ENCODE measurements at regions not wholly inside any gene's neighbourhood (a gene's known extent, or its start where the extent isn't known, plus 50 kb on each side); places are given as distances from the start of the nearest gene placed in this dataset.

DNA sequence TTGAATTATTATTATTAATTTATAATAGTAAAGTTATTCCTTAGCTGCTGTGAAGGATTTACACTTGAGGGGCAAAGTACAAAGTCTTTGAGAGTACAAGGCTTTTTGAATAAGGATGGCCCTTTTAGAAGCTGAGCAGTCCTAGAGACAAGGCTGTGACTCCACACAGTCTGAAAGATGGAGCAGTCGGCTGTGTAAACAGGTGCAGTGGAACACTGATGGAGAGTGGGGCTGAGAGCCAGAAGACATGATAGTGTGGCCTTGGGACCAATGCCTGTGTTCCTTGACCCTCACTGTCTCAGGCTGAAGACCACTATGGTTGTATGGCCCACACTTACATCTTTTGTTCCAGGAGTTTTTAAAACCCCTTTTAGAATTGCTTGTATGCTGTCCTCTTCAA is 311.2 kb upstream of the PHF14 start:
- no peak for DNase-seq (ENCODE audit: low spot score)
- no peaks in the 10 kb centered on the region for H3K27me3 ChIP-seq (replicated peaks; ENCODE audit: insufficient read depth, low read depth, low read length, poor library complexity)
- H3K4me3 ChIP-seq (ENCODE audit: low read depth, low read length, poor library complexity, severe bottlenecking) = no peak overlapping the region
- H3K27ac ChIP-seq (ENCODE audit: low read depth, low read length, poor library complexity, severe bottlenecking) = no peak overlapping the region
- no peaks in the 10 kb centered on the region for H3K36me3 ChIP-seq (ENCODE audit: insufficient read depth, low read length, poor library complexity, severe bottlenecking)
- no peaks in the 10 kb centered on the region for H3K4me1 ChIP-seq (ENCODE audit: insufficient read depth, low read length, poor library complexity, severe bottlenecking)
- H3K9me3 ChIP-seq (ENCODE audit: low read depth, low read length, poor library complexity, severe bottlenecking) = no peaks in the 10 kb centered on the region
- BruUV-seq (replicated peaks) = no TSS peak
- no peak for TF ChIP-seq EZH2 (IDR thresholded peaks at IDR 0.05; ENCODE audit: borderline replicate concordance, low read depth, low read length, poor library complexity, severe bottlenecking)
- ChIA-PET POLR2A (ENCODE audit: low non-redundant PET) (no interaction called here), CTCF (no interaction called here)
- intact Hi-C loops (cut with micrococcal nuclease; ENCODE audit: unreplicated experiment) = loop anchor here (2.0 kb wide), 1 partner anchor 72 kb away; no protein-coding TSS in a partner anchor

- DNase-seq (ENCODE audit: low spot score) = no peak
- CTCF ChIA-PET = no interaction called here
- Histone ChIP-seq H3K27me3 (replicated peaks; ENCODE audit: insufficient read depth, low read depth, low read length, poor library complexity) (no peaks in the 10 kb centered on the region), H3K4me1 (ENCODE audit: insufficient read depth, low read length, poor library complexity, severe bottlenecking) (no peaks in the 10 kb centered on the region), H3K27ac (ENCODE audit: low read depth, low read length, poor library complexity, severe bottlenecking) (no peak overlapping the region), H3K4me3 (ENCODE audit: low read depth, low read length, poor library complexity, severe bottlenecking) (no peak overlapping the region), H3K9me3 (ENCODE audit: low read depth, low read length, poor library complexity, severe bottlenecking) (no peaks in the 10 kb centered on the region), H3K36me3 (ENCODE audit: insufficient read depth, low read length, poor library complexity, severe bottlenecking) (no peaks in the 10 kb centered on the region)
- no TSS peak for BruUV-seq (replicated peaks)
- POLR2A ChIA-PET (ENCODE audit: low non-redundant PET) = no interaction called here
- intact Hi-C loops (cut with micrococcal nuclease; ENCODE audit: unreplicated experiment) = loop anchor here (2.0 kb wide), 1 partner anchor 72 kb away; no protein-coding TSS in a partner anchor
- no peak for TF ChIP-seq EZH2 (IDR thresholded peaks at IDR 0.05; ENCODE audit: borderline replicate concordance, low read depth, low read length, poor library complexity, severe bottlenecking)
- TF ChIP-seq CTCF (conservative IDR thresholded peaks at IDR 0.05; ENCODE audit: low read depth, low read length) = no peak
Observed at GRCh38 chr7:10662982-10663884, 310.4 kb upstream of the PHF14 start.

- POLR2A ChIA-PET (ENCODE audit: low non-redundant PET) = no interaction called here
- intact Hi-C loops (cut with micrococcal nuclease; ENCODE audit: unreplicated experiment) = no loop called here
- no peak for DNase-seq (ENCODE audit: low spot score)
- Histone ChIP-seq H3K27me3 (replicated peaks; ENCODE audit: insufficient read depth, low read depth, low read length, poor library complexity) (no peaks in the 10 kb centered on the region), H3K4me3 (ENCODE audit: low read depth, low read length, poor library complexity, severe bottlenecking) (no peak overlapping the region), H3K4me1 (ENCODE audit: insufficient read depth, low read length, poor library complexity, severe bottlenecking) (no peaks in the 10 kb centered on the region), H3K36me3 (ENCODE audit: insufficient read depth, low read length, poor library complexity, severe bottlenecking) (no peaks in the 10 kb centered on the region), H3K27ac (ENCODE audit: low read depth, low read length, poor library complexity, severe bottlenecking) (no peak overlapping the region), H3K9me3 (ENCODE audit: low read depth, low read length, poor library complexity, severe bottlenecking) (no peaks in the 10 kb centered on the region)
- CTCF ChIA-PET = no interaction called here
- no TSS peak for BruUV-seq (replicated peaks)
- no peak for TF ChIP-seq EZH2 (IDR thresholded peaks at IDR 0.05; ENCODE audit: borderline replicate concordance, low read depth, low read length, poor library complexity, severe bottlenecking)
- no peak for TF ChIP-seq CTCF (conservative IDR thresholded peaks at IDR 0.05; ENCODE audit: low read depth, low read length)
Observed at GRCh38 chr7:10672186-10672585, 301.5 kb upstream of the PHF14 start.
